Stomach (tissue), 8 donors: ENCODE measurements at regions not wholly inside any gene's neighbourhood (a gene's known extent, or its start where the extent isn't known, plus 50 kb on each side); places are given as distances from the start of the nearest gene placed in this dataset.
A peak's percentile ranks its signal among the peaks of the same experiment; 100 is the strongest.
"Not testable (repeated sequence)": the region's sequence is repeated elsewhere in the genome, so short reads cannot be mapped to it uniquely, and the experiment has no call there.

Experiments used
- DNase-seq, 2 donors: peaks; one replicate each; pipeline versions ENCODE4 v3.0.0 to v3.0.0-alpha.2; 2013 to 2019
- H3K27ac ChIP-seq, 5 donors: fragments of 200-600 bp in 4 of 5; sonication (generic) in 4 of 5; one replicate each; pipeline ENCODE4 v1.5.1; 2013 to 2019; ENCODE audit warnings: mild to moderate bottlenecking in 1 of 5, moderate library complexity in 1 of 5
- H3K27me3 ChIP-seq, 3 donors: fragments of 200-600 bp; sonication (generic); one replicate each; pipeline ENCODE4 v1.5.1; 2017 to 2019; ENCODE audit warnings: mixed run types in 1 of 3
- H3K36me3 ChIP-seq, 4 donors: fragments of 200-600 bp; sonication (generic); 1 replicate in 3 of 4; 2 replicates in 1 of 4; pipeline ENCODE4 v1.5.1; 2016 to 2019
- H3K4me1 ChIP-seq, 4 donors: fragments of 200-600 bp; sonication (generic); one replicate each; pipeline ENCODE4 v1.5.1; 2016 to 2019
- H3K4me3 ChIP-seq, 4 donors: fragments of 200-600 bp; sonication (generic) in 3 of 4; one replicate each; pipeline ENCODE4 v1.5.1; 2016 to 2019; ENCODE audit warnings: mild to moderate bottlenecking in 1 of 4
- H3K9me3 ChIP-seq, 4 donors: fragments of 200-600 bp; sonication (generic); one replicate each; pipeline ENCODE4 v1.5.1; 2016 to 2019
- EP300 ChIP-seq: sonication (generic); formaldehyde crosslinking; IDR thresholded peaks from one replicate; pipeline ENCODE4 v1.6.1; 2017; ENCODE audit warnings: antibody characterized with exemption
- POLR2A ChIP-seq, 4 donors: fragments of 450-650 bp; IDR thresholded peaks; one replicate each; pipeline ENCODE4 v1.6.1; 2016; ENCODE audit warnings: antibody characterized with exemption in 4 of 4, control low read depth in 2 of 4, mild to moderate bottlenecking in 1 of 4, moderate library complexity in 1 of 4
- POLR2AphosphoS5 ChIP-seq, 3 donors: sonication (generic); formaldehyde crosslinking; IDR thresholded peaks; one replicate each; pipeline ENCODE4 v1.6.1; 2016; ENCODE audit warnings: antibody characterized with exemption in 3 of 3
- WGBS, 5 donors: extraction: QIAGEN DNeasy Blood & Tissue Kit in 3 of 5; methylation state at CpG; one replicate each; pipeline versions ENCODE4 v1.1.5 to v1.1.7; 2013 to 2018; 5-methylcytosine and 5-hydroxymethylcytosine counted together
- intact Hi-C: fragments of 100-400 bp; cut with DNase I; formaldehyde crosslinking; loops from one replicate; pipeline ENCODE4 v1.15.1; 2023; ENCODE audit warnings: low total_unique reads
- TF ChIP-seq, protein P1 (sequence below), 7 experiments: fragments of 450-650 bp in 4 of 7; fragments of 200-600 bp in 3 of 7; sonication (generic) in 3 of 7; IDR thresholded peaks; one replicate each; pipeline ENCODE4 v1.5.1; 2016 to 2019; ENCODE audit warnings: antibody characterized with exemption in 7 of 7, control low read depth in 2 of 7, mild to moderate bottlenecking in 1 of 7
- donor health status: healthy with polysubstance abuse.
- donor health status: Bipolar disorder and iron deficiency.
- donor health status: healthy.

GRCh38 chrX:34338046-34338445 lies 205.9 kb upstream of the FAM47A start:
- TF ChIP-seq, protein P1, sequence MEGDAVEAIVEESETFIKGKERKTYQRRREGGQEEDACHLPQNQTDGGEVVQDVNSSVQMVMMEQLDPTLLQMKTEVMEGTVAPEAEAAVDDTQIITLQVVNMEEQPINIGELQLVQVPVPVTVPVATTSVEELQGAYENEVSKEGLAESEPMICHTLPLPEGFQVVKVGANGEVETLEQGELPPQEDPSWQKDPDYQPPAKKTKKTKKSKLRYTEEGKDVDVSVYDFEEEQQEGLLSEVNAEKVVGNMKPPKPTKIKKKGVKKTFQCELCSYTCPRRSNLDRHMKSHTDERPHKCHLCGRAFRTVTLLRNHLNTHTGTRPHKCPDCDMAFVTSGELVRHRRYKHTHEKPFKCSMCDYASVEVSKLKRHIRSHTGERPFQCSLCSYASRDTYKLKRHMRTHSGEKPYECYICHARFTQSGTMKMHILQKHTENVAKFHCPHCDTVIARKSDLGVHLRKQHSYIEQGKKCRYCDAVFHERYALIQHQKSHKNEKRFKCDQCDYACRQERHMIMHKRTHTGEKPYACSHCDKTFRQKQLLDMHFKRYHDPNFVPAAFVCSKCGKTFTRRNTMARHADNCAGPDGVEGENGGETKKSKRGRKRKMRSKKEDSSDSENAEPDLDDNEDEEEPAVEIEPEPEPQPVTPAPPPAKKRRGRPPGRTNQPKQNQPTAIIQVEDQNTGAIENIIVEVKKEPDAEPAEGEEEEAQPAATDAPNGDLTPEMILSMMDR (IDR thresholded peaks at IDR 0.05), result no peak
- TF ChIP-seq POLR2A (IDR thresholded peaks at IDR 0.05), result no peak
- no peak for TF ChIP-seq POLR2AphosphoS5 (IDR thresholded peaks at IDR 0.05)
- TF ChIP-seq EP300, result no peak
- H3K4me1 ChIP-seq, result no peaks in the 10 kb centered on the region
- H3K36me3 ChIP-seq, result no peaks in the 10 kb centered on the region
- no peak overlapping the region for H3K27ac ChIP-seq
- no peak for DNase-seq
- no peaks in the 10 kb centered on the region for H3K27me3 ChIP-seq
- no peak overlapping the region for H3K4me3 ChIP-seq
- intact Hi-C loops, result no loop called here
- no peaks in the 10 kb centered on the region for H3K9me3 ChIP-seq

DNA sequence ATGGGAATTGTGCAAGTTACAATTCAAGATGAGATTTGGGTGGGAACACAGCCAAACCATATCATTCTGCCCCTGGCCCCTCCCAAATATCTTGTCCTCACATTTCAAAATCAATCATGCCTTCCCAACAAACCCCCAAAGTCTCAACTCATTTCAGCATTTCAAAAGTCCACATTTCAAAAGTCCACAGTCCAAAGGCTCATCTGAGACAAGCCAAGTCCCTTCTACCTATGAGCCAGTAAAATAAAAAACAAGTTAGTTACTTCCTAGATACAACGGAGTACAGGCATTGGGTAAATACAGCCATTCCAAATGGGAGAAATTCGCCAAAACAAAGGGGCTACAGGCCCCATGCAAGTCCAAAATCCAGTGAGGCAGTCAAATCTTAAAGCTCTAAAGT lies 203.3 kb upstream of the FAM47A start:
- WGBS, 5 donors, result 61 to 89% (median 68%) methylated on average over 2 of the region's 2 CpGs
- H3K27me3 ChIP-seq, H3K4me1 ChIP-seq, H3K36me3 ChIP-seq, intact Hi-C loops, H3K4me3 ChIP-seq, H3K27ac ChIP-seq, DNase-seq, H3K9me3 ChIP-seq: not testable (repeated sequence)

DNA sequence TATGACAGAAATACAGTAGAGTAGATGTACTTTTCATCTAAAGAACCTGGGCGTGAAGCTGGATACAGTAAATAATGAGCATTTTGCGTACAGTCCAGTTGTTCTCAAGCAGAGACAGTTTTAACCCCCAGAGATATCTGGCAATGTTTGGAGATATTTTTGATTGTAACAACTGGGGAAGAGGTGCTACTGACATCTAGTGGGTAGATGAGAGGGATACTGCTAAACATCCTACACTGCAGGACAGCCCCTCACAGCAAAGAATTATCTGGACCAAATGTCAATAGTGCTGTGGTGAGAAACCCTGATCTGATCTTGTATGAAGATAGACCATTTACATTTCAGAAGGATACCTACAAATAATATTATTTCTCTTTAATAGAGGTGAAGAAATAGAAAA lies 200.2 kb upstream of the FAM47A start:
- no peaks in the 10 kb centered on the region for H3K27me3 ChIP-seq
- H3K4me1 ChIP-seq, result no peaks in the 10 kb centered on the region
- no peaks in the 10 kb centered on the region for H3K36me3 ChIP-seq
- WGBS, 5 donors, result 50 to 67% (median 51%) methylated on average over 2 of the region's 2 CpGs
- no peak overlapping the region for H3K27ac ChIP-seq
- no peak for TF ChIP-seq POLR2AphosphoS5 (IDR thresholded peaks at IDR 0.05)
- TF ChIP-seq, protein P1 (IDR thresholded peaks at IDR 0.05), result no peak
- TF ChIP-seq POLR2A (IDR thresholded peaks at IDR 0.05), result no peak
- TF ChIP-seq EP300, result no peak
- DNase-seq, result peak in 1 of 2 donors; percentile 19
- intact Hi-C loops, result no loop called here
- H3K4me3 ChIP-seq, result no peak overlapping the region
- no peaks in the 10 kb centered on the region for H3K9me3 ChIP-seq

DNA sequence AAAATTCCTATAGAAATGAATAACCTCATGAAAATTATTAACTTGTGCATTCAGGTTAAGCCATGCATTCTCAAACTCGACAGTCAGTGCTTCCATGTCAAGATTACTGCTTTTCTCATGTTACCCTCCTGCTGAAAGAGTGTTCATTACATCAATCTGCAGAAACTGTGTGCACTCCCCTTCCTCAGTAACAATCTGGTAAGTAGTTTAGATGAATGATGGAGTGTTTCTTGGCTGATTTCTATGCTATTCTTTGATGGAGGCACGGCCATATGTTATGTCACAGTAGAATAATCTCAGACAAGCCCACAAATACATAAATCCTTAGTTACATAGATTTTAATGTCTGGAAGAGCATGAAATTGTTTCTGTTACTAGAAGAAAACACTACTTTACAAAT lies 193.3 kb upstream of the FAM47A start:
- no peak for TF ChIP-seq POLR2A (IDR thresholded peaks at IDR 0.05)
- TF ChIP-seq POLR2AphosphoS5 (IDR thresholded peaks at IDR 0.05), result no peak
- TF ChIP-seq, protein P1 (IDR thresholded peaks at IDR 0.05), result no peak
- no peak for TF ChIP-seq EP300
- Histone ChIP-seq H3K4me1 (no peaks in the 10 kb centered on the region), H3K4me3 (no peak overlapping the region), H3K27me3 (no peaks in the 10 kb centered on the region), H3K36me3 (no peaks in the 10 kb centered on the region), H3K27ac (no peak overlapping the region), H3K9me3 (no peaks in the 10 kb centered on the region)
- intact Hi-C loops, result no loop called here
- WGBS, 5 donors, result 33 to 45% (median 42%) methylated on average over 2 of the region's 2 CpGs
- no peak for DNase-seq

DNA sequence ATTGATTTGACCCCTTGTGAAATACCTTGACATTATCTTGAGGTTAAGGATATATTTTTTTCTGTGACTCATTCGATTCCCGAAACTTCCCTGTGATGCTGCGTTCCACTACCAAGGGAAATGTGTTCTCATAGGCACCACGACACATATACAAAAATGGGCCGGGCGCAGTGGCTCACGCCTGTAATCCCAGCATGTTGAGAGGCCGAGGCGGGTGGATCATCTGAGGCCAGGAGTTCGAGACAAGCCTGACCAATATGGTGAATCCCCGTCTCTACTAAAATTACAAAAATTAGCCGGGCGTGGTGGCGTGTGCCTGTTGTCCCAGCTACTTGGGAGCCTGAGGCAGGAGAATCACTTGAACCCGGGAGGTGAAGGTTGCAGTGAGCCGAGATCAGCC lies 188.3 kb upstream of the FAM47A start:
- H3K4me3 ChIP-seq, intact Hi-C loops, DNase-seq, H3K4me1 ChIP-seq, H3K27ac ChIP-seq, H3K36me3 ChIP-seq, H3K27me3 ChIP-seq, H3K9me3 ChIP-seq: not testable (repeated sequence)
- WGBS, 5 donors, result 81 to 96% (median 90%) methylated on average over 15 to 16 of the region's 16 CpGs

- no peaks in the 10 kb centered on the region for H3K4me1 ChIP-seq
- no peak overlapping the region for H3K27ac ChIP-seq
- no peaks in the 10 kb centered on the region for H3K27me3 ChIP-seq
- intact Hi-C loops, result no loop called here
- 0 to 8% (median 0%) methylated on average over 1 of the region's 1 CpG for WGBS, 5 donors
- H3K4me3 ChIP-seq, result no peak overlapping the region
- no peaks in the 10 kb centered on the region for H3K36me3 ChIP-seq
- DNase-seq, result peak in 1 of 2 donors; percentile 75
- H3K9me3 ChIP-seq, result no peaks in the 10 kb centered on the region
- TF ChIP-seq, protein P1 (IDR thresholded peaks at IDR 0.05), result peak in 4 of 7 experiments; percentile 15 to 48 (median 17)
- TF ChIP-seq POLR2AphosphoS5 (IDR thresholded peaks at IDR 0.05), result no peak
Observed at GRCh38 chrX:34300871-34301270, 168.8 kb upstream of the FAM47A start.
